DOHH2 (cell line): ENCODE measurements at regions not wholly inside any gene's neighbourhood (a gene's known extent, or its start where the extent isn't known, plus 50 kb on each side); places are given as distances from the start of the nearest gene placed in this dataset.

ENCODE experiments used
- H3F3A ChIP-seq: fragments of 200-600 bp; sonication (generic), shearing (Covaris generic); 2 replicates; pipeline ENCODE4 v1.6.0; 2016; ENCODE audit warnings: antibody characterized with exemption, mild to moderate bottlenecking; ENCODE audit not compliant: control insufficient read depth, insufficient read depth
- H3K27ac ChIP-seq: fragments of 200-600 bp; sonication (generic); 2 replicates; pipeline ENCODE4 v1.5.1; 2014; ENCODE audit warnings: low read depth, mild to moderate bottlenecking, low read length, moderate library complexity
- H3K27me3 ChIP-seq: fragments of 200-600 bp; sonication (generic); 2 replicates; pipeline ENCODE4 v1.6.1; 2014; ENCODE audit warnings: mild to moderate bottlenecking, low read length, mixed read lengths; ENCODE audit not compliant: control insufficient read depth
- H3K36me3 ChIP-seq: fragments of 200-600 bp; sonication (generic); 2 replicates; pipeline ENCODE4 v1.6.1; 2014; ENCODE audit warnings: mild to moderate bottlenecking, low read length, moderate library complexity, mixed read lengths; ENCODE audit not compliant: control insufficient read depth
- H3K4me1 ChIP-seq: fragments of 200-600 bp; sonication (generic); 2 replicates; pipeline ENCODE4 v1.6.1; 2014; ENCODE audit warnings: mild to moderate bottlenecking, low read length, mixed read lengths; ENCODE audit not compliant: control insufficient read depth
- H3K4me2 ChIP-seq: fragments of 200-600 bp; sonication (generic); 2 replicates; pipeline ENCODE4 v1.6.0; 2014; ENCODE audit warnings: mild to moderate bottlenecking, low read length, moderate library complexity
- H3K4me3 ChIP-seq: fragments of 200-600 bp; sonication (generic); 2 replicates; pipeline ENCODE4 v1.5.1; 2014; ENCODE audit warnings: mild to moderate bottlenecking, low read length, mixed read lengths
- H3K79me2 ChIP-seq: fragments of 200-600 bp; sonication (generic); 2 replicates; pipeline ENCODE4 v1.6.1; 2014; ENCODE audit warnings: mild to moderate bottlenecking, low read length, mixed read lengths; ENCODE audit not compliant: control insufficient read depth
- H3K9me2 ChIP-seq: fragments of 200-600 bp; sonication (generic); replicated peaks from 2 replicates; pipeline ENCODE4 v1.6.1; 2014; ENCODE audit warnings: mild to moderate bottlenecking, low read length, mixed read lengths; ENCODE audit not compliant: control insufficient read depth
- H3K9me3 ChIP-seq: fragments of 200-600 bp; sonication (generic); 2 replicates; pipeline ENCODE4 v1.6.1; 2014; ENCODE audit warnings: antibody characterized with exemption, low read length, mixed read lengths; ENCODE audit not compliant: control insufficient read depth, insufficient read depth
- H4K20me1 ChIP-seq: fragments of 200-600 bp; sonication (generic); 2 replicates; pipeline ENCODE4 v1.6.0; 2014; ENCODE audit warnings: low read depth, mild to moderate bottlenecking, antibody characterized with exemption, low read length, moderate library complexity; ENCODE audit not compliant: control insufficient read depth, insufficient read depth
- EZH2phosphoT487 ChIP-seq: fragments of 200-600 bp; sonication (generic); IDR thresholded peaks from 2 replicates; pipeline ENCODE4 v1.6.1; 2017; ENCODE audit warnings: borderline replicate concordance, mild to moderate bottlenecking, antibody characterized with exemption, low read length, moderate library complexity, mixed read lengths
- TF ChIP-seq, protein P1 (sequence below): fragments of 200-600 bp; sonication (generic); IDR thresholded peaks from one replicate; pipeline ENCODE4 v1.5.1; 2014; ENCODE audit warnings: antibody characterized with exemption, mild to moderate bottlenecking, low read depth, low read length; ENCODE audit not compliant: poor library complexity, severe bottlenecking

DNA sequence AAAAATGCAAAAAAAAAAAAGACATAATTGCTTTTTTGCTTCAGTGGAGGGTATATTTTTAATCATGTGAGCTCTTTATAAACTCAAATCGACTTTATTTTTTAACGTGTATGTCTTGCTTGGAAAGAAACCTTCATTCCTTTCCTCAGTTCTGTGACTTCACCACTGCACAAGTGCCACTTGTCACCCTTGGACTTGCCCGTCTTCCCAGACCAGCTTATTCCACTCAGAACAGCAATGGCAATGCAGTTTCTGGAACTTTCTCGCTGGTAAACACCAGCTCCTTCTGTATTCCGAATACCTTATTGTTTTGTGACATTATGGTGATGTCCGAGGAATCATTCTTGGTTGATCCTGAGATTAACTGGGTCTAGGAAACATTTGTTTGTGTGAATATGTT, 440.5 kb upstream of the ADAMTS16 start:
- no peak for TF ChIP-seq EZH2phosphoT487
- TF ChIP-seq, protein P1, sequence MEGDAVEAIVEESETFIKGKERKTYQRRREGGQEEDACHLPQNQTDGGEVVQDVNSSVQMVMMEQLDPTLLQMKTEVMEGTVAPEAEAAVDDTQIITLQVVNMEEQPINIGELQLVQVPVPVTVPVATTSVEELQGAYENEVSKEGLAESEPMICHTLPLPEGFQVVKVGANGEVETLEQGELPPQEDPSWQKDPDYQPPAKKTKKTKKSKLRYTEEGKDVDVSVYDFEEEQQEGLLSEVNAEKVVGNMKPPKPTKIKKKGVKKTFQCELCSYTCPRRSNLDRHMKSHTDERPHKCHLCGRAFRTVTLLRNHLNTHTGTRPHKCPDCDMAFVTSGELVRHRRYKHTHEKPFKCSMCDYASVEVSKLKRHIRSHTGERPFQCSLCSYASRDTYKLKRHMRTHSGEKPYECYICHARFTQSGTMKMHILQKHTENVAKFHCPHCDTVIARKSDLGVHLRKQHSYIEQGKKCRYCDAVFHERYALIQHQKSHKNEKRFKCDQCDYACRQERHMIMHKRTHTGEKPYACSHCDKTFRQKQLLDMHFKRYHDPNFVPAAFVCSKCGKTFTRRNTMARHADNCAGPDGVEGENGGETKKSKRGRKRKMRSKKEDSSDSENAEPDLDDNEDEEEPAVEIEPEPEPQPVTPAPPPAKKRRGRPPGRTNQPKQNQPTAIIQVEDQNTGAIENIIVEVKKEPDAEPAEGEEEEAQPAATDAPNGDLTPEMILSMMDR, result no peak
- H4K20me1 ChIP-seq, result no peaks in the 10 kb centered on the region
- H3K4me2 ChIP-seq, result no peak overlapping the region
- H3K9me3 ChIP-seq, result no peaks in the 10 kb centered on the region
- H3K9me2 ChIP-seq, result no peaks in the 10 kb centered on the region
- H3K4me3 ChIP-seq, result no peak overlapping the region
- H3K27me3 ChIP-seq, result no peaks in the 10 kb centered on the region
- no peaks in the 10 kb centered on the region for H3F3A ChIP-seq
- no peaks in the 10 kb centered on the region for H3K79me2 ChIP-seq
- no peaks in the 10 kb centered on the region for H3K4me1 ChIP-seq
- H3K27ac ChIP-seq, result no peak overlapping the region
- H3K36me3 ChIP-seq, result no peaks in the 10 kb centered on the region

DNA sequence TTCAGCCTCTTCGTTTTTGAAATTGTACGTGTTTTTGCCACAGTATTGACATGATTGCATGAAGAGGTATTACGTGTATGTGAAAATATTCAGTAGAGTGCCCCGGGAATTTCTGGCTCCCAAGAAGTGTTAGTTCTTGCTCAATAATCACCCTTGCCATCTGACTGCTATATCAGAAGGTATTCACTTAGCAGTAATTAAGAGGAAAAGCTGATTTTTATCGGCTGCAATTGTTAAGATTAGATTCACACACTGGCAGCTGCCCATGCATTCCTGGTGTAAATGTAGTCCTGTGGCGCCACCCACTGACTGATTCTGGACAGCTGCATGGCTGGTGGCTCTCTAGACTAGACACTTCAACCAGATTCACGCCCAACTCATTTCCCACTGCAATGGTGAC, 440.1 kb upstream of the ADAMTS16 start:
- H3K4me2 ChIP-seq, result no peak overlapping the region
- no peaks in the 10 kb centered on the region for H3K9me2 ChIP-seq
- H3K36me3 ChIP-seq, result no peaks in the 10 kb centered on the region
- no peaks in the 10 kb centered on the region for H3K4me1 ChIP-seq
- H3K27me3 ChIP-seq, result no peaks in the 10 kb centered on the region
- H3K79me2 ChIP-seq, result no peaks in the 10 kb centered on the region
- no peaks in the 10 kb centered on the region for H3F3A ChIP-seq
- H3K4me3 ChIP-seq, result no peak overlapping the region
- no peak overlapping the region for H3K27ac ChIP-seq
- H3K9me3 ChIP-seq, result no peaks in the 10 kb centered on the region
- no peak for TF ChIP-seq EZH2phosphoT487
- TF ChIP-seq, protein P1, result peak; percentile 58
- H4K20me1 ChIP-seq, result no peaks in the 10 kb centered on the region

DNA sequence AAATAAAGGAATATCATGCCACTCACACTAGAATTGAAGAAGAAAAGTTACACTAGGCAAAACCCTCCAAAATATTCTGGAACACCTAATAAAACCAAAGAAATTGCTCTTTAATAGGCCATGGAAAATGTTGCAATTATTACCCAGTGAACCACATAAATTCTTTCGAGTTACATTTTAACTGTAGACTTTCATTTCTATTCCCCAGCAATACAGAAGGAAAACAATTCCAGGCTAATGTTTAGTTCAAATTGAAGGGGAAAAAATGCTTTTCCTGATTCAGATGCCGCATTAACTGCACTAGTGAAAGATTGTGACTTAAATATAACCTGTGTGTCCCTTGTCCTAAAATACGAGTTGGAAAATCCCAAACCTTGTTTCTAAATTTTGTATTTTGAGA, 439.3 kb upstream of the ADAMTS16 start:
- Histone ChIP-seq H3K9me2 (no peaks in the 10 kb centered on the region), H3K36me3 (no peaks in the 10 kb centered on the region), H3K4me1 (no peaks in the 10 kb centered on the region), H3K27ac (no peak overlapping the region), H3K27me3 (no peaks in the 10 kb centered on the region), H4K20me1 (no peaks in the 10 kb centered on the region), H3K4me2 (no peak overlapping the region), H3F3A (no peaks in the 10 kb centered on the region), H3K79me2 (no peaks in the 10 kb centered on the region), H3K4me3 (no peak overlapping the region), H3K9me3 (no peaks in the 10 kb centered on the region)
- TF ChIP-seq, protein P1, result no peak
- no peak for TF ChIP-seq EZH2phosphoT487
